ENCODE measurements at regions not wholly inside any gene's neighbourhood (a gene's known extent, or its start where the extent isn't known, plus 50 kb on each side); places are given as distances from the start of the nearest gene placed in this dataset.

DNA sequence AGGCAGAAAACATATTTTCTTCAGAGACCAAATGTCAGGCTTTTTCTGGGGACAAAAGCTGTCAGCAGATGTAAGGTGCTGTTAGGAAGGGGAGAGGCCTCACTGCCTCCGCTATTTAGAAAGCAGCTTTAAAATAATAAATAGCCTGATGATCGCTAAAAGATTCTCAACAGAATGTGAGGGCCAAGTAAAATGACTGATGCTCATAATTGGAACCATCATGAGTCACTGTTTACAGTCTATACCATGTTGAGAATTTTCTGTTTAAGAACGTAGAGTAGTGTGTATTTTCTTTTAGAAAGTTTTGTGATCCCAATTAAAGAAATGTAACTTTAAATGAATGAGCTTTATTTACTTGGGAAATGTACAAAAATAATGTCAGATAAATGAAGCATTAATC lies 220.0 kb downstream of the CLIC5 start:
- Mint-ChIP-seq H3K36me3 (ENCODE audit: low read depth) (no peaks in the 10 kb centered on the region), H3K27me3 (ENCODE audit: insufficient read depth) (no peaks in the 10 kb centered on the region), H3K9me3 (no peaks in the 10 kb centered on the region), H3K27ac (no peak overlapping the region), H3K4me1 (no peaks in the 10 kb centered on the region), H3K4me3 (no peak overlapping the region)
- H3K9me3 ChIP-seq (ENCODE audit: control insufficient read depth, low read length): no peaks in the 10 kb centered on the region
- H3K27ac ChIP-seq (ENCODE audit: low read depth, low read length): no peak overlapping the region
- H3K4me1 ChIP-seq (ENCODE audit: control insufficient read depth, insufficient read depth, low read length): no peaks in the 10 kb centered on the region
- TF ChIP-seq, protein P1, sequence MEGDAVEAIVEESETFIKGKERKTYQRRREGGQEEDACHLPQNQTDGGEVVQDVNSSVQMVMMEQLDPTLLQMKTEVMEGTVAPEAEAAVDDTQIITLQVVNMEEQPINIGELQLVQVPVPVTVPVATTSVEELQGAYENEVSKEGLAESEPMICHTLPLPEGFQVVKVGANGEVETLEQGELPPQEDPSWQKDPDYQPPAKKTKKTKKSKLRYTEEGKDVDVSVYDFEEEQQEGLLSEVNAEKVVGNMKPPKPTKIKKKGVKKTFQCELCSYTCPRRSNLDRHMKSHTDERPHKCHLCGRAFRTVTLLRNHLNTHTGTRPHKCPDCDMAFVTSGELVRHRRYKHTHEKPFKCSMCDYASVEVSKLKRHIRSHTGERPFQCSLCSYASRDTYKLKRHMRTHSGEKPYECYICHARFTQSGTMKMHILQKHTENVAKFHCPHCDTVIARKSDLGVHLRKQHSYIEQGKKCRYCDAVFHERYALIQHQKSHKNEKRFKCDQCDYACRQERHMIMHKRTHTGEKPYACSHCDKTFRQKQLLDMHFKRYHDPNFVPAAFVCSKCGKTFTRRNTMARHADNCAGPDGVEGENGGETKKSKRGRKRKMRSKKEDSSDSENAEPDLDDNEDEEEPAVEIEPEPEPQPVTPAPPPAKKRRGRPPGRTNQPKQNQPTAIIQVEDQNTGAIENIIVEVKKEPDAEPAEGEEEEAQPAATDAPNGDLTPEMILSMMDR (conservative IDR thresholded peaks at IDR 0.05): no peak
- no peak overlapping the region for H3K4me3 ChIP-seq (ENCODE audit: low read length)
- no peak for DNase-seq
- 90 to 93% methylated on average over 3 of the region's 3 CpGs for WGBS, 2 experiments (ENCODE audit: insufficient coverage in 1 of 2, insufficient read length in 1 of 2)
- no peaks in the 10 kb centered on the region for H3K36me3 ChIP-seq (ENCODE audit: control insufficient read depth, insufficient read depth, low read length)
- no peaks in the 10 kb centered on the region for H3K27me3 ChIP-seq (ENCODE audit: control insufficient read depth, insufficient read depth, low read length, poor library complexity, severe bottlenecking)
- H3K9ac ChIP-seq (ENCODE audit: extremely low read depth, low read length, poor library complexity, severe bottlenecking): no peak overlapping the region

DNA sequence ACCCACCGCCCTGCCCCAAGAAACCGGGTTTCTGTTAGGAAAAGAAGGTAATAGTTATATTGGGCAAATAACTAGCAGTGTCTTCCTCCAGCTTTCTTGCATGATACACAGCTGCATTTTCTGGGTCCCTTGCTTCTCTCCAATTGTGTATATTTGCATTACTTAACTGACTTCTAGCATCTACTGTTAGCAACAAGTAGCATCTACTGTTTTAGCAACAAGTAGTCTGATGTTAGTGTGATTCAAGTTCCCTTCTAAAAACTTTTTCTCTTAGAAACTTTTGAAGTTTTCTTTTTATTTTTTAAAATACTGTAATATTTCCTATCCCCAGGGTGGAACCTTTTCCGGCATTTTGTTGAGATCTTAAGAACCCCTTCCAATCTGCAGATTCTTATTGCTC lies 221.2 kb downstream of the CLIC5 start:
- Histone ChIP-seq H3K36me3 (ENCODE audit: control insufficient read depth, insufficient read depth, low read length) (no peaks in the 10 kb centered on the region), H3K4me1 (ENCODE audit: control insufficient read depth, insufficient read depth, low read length) (no peaks in the 10 kb centered on the region), H3K27me3 (ENCODE audit: control insufficient read depth, insufficient read depth, low read length, poor library complexity, severe bottlenecking) (no peaks in the 10 kb centered on the region), H3K9me3 (ENCODE audit: control insufficient read depth, low read length) (no peaks in the 10 kb centered on the region), H3K9ac (ENCODE audit: extremely low read depth, low read length, poor library complexity, severe bottlenecking) (no peak overlapping the region), H3K27ac (ENCODE audit: low read depth, low read length) (no peak overlapping the region), H3K4me3 (ENCODE audit: low read length) (no peak overlapping the region)
- H3K27me3 Mint-ChIP-seq (ENCODE audit: insufficient read depth): no peaks in the 10 kb centered on the region
- 87 to 100% methylated on average over 1 to 3 of the region's 3 CpGs for WGBS, 2 experiments (ENCODE audit: insufficient coverage in 1 of 2, insufficient read length in 1 of 2)
- no peaks in the 10 kb centered on the region for H3K9me3 Mint-ChIP-seq
- DNase-seq: no peak
- H3K27ac Mint-ChIP-seq: no peak overlapping the region
- no peaks in the 10 kb centered on the region for H3K36me3 Mint-ChIP-seq (ENCODE audit: low read depth)
- H3K4me3 Mint-ChIP-seq: no peak overlapping the region
- TF ChIP-seq, protein P1 (conservative IDR thresholded peaks at IDR 0.05): no peak
- no peaks in the 10 kb centered on the region for H3K4me1 Mint-ChIP-seq

DNA sequence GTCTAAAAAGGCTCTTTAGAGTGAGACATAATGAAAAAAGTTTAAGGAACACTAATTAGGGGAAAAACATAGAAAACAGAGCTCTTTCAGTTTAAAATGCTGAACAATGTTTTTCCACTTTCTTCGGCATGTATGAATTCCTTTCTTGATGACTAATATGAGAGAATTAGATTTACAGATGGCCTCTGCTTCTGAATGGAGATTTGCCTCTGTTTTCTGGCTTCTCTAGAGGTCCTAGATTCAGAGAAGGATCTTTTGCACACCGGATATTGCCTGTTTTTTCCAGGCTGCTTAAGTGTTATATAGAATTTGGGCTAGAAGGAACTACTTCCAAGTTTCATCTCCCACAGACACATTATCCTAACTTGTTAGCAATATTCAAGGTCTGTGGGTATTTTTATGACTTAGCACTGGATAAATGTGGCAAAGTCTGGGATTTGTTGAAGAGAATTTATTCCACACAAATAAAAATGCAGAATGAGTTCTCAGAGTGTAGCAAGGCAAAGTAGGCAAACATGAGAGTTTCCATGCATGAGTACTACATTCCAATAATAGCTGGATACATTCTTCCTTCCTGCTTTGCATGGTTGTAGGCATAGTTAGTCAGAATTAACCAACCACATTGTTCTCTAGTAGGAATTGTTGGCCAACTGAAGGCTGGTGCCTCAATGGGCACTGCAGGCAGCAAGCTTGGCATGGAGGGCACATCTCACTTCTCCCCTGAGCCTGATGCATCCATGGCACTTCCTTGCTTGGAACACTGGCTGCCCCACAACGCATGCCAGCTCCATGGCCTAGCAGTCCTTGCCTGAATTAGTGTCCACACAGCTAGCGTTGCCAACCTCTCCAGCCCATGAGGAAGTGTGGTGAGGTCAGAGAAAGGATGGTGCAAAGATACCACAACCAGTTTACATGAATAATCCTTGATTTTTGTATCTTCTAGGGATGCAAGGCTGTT lies 224.2 kb downstream of the CLIC5 start:
- TF ChIP-seq, protein P1 (conservative IDR thresholded peaks at IDR 0.05): no peak
- no peak for DNase-seq
- H3K9me3 Mint-ChIP-seq: no peaks in the 10 kb centered on the region
- H3K36me3 ChIP-seq (ENCODE audit: control insufficient read depth, insufficient read depth, low read length): no peaks in the 10 kb centered on the region
- H3K4me3 Mint-ChIP-seq: no peak overlapping the region
- no peaks in the 10 kb centered on the region for H3K27me3 Mint-ChIP-seq (ENCODE audit: insufficient read depth)
- H3K27ac Mint-ChIP-seq: no peak overlapping the region
- H3K9ac ChIP-seq (ENCODE audit: extremely low read depth, low read length, poor library complexity, severe bottlenecking): no peak overlapping the region
- no peak overlapping the region for H3K27ac ChIP-seq (ENCODE audit: low read depth, low read length)
- WGBS, 2 experiments (ENCODE audit: insufficient coverage in 1 of 2, insufficient read length in 1 of 2): 88 to 100% methylated on average over 2 to 4 of the region's 4 CpGs
- H3K4me1 Mint-ChIP-seq: no peaks in the 10 kb centered on the region
- H3K4me3 ChIP-seq (ENCODE audit: low read length): no peak overlapping the region
- no peaks in the 10 kb centered on the region for H3K27me3 ChIP-seq (ENCODE audit: control insufficient read depth, insufficient read depth, low read length, poor library complexity, severe bottlenecking)
- no peaks in the 10 kb centered on the region for H3K36me3 Mint-ChIP-seq (ENCODE audit: low read depth)
- H3K9me3 ChIP-seq (ENCODE audit: control insufficient read depth, low read length): no peaks in the 10 kb centered on the region
- no peaks in the 10 kb centered on the region for H3K4me1 ChIP-seq (ENCODE audit: control insufficient read depth, insufficient read depth, low read length)
